Chondrocyte (in vitro differentiated cells): ENCODE measurements at regions not wholly inside any gene's neighbourhood (a gene's known extent, or its start where the extent isn't known, plus 50 kb on each side); places are given as distances from the start of the nearest gene placed in this dataset.
A peak's percentile ranks its signal among the peaks of the same experiment; 100 is the strongest.
"Not testable (repeated sequence)": the region's sequence is repeated elsewhere in the genome, so short reads cannot be mapped to it uniquely, and the experiment has no call there.

ENCODE experiments used
- DNase-seq: peaks from one replicate; pipeline ENCODE4 v3.0.0; 2021; ENCODE audit warnings: mixed read lengths, low spot score
- H3K27ac Mint-ChIP-seq: one replicate; pipeline ENCODE4 v1.8.0; 2021; ENCODE audit warnings: mild to moderate bottlenecking, moderate library complexity, mixed read lengths; ENCODE audit not compliant: unreplicated experiment
- H3K27me3 Mint-ChIP-seq: 2 replicates; pipeline ENCODE4 v1.8.0; 2021; ENCODE audit warnings: low read depth, mixed read lengths
- H3K36me3 Mint-ChIP-seq: 2 replicates; pipeline ENCODE4 v1.8.0; 2021; ENCODE audit warnings: low read depth, mixed read lengths
- H3K4me1 Mint-ChIP-seq: 2 replicates; pipeline ENCODE4 v1.8.0; 2021; ENCODE audit warnings: low read depth, mild to moderate bottlenecking, mixed read lengths
- H3K4me3 Mint-ChIP-seq: one replicate; pipeline ENCODE4 v1.8.0; 2021; ENCODE audit warnings: mild to moderate bottlenecking, moderate library complexity, mixed read lengths; ENCODE audit not compliant: unreplicated experiment
- H3K9me3 Mint-ChIP-seq: 2 replicates; pipeline ENCODE4 v1.8.0; 2021; ENCODE audit warnings: low read depth, mixed read lengths
- TF ChIP-seq, protein P1 (sequence below): fragments of 200-600 bp; sonication (generic); IDR thresholded peaks from 2 replicates; pipeline ENCODE4 v1.5.0; 2021; ENCODE audit warnings: antibody characterized with exemption, mild to moderate bottlenecking, moderate library complexity

DNA sequence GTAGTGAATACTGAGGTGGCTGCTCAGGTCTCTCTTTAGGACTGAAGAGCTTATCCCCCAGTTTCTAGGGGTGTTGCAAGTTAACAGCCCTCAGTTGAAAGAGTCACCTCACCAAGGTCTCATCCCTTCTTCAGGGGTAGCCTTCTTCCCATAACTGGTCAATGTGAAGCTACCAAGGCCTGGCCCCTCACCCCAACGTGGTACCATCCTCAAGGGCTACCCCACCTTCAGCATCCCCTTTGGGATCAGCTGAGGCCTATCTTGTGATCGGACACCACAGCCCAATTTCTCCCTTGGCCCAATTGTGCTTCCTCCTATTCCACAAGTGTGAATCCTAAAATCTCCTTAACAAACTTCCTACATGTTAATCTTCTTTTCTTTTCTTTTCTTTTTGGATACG is 289.5 kb upstream of the MKLN1 start:
- Mint-ChIP-seq H3K4me3 (no peak overlapping the region), H3K27me3 (no peaks in the 10 kb centered on the region), H3K27ac (no peak overlapping the region), H3K36me3 (no peaks in the 10 kb centered on the region), H3K4me1 (peaks cover 28% of the 10 kb centered on the region), H3K9me3 (no peaks in the 10 kb centered on the region)
- DNase-seq, result no peak
- TF ChIP-seq, protein P1, sequence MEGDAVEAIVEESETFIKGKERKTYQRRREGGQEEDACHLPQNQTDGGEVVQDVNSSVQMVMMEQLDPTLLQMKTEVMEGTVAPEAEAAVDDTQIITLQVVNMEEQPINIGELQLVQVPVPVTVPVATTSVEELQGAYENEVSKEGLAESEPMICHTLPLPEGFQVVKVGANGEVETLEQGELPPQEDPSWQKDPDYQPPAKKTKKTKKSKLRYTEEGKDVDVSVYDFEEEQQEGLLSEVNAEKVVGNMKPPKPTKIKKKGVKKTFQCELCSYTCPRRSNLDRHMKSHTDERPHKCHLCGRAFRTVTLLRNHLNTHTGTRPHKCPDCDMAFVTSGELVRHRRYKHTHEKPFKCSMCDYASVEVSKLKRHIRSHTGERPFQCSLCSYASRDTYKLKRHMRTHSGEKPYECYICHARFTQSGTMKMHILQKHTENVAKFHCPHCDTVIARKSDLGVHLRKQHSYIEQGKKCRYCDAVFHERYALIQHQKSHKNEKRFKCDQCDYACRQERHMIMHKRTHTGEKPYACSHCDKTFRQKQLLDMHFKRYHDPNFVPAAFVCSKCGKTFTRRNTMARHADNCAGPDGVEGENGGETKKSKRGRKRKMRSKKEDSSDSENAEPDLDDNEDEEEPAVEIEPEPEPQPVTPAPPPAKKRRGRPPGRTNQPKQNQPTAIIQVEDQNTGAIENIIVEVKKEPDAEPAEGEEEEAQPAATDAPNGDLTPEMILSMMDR, result no peak

DNA sequence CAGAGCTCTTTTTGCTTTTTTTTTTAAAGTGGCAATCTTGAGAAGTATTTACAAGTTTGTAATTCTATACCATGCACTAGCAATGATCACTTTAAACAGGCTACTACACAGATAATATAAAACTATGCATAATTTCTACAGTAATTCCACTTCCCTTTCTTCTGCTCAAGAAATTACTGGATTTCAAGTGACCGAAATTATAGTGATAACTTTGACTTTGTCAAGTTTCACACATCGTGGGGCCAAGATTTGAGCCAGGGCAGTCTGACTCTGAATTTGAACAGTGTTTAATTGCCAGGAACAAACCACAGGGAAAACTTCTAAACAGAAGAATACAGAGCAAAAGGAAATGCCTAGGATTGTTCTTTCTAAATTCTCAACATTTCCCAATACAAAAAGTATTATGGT is 288.3 kb upstream of the MKLN1 start:
- Mint-ChIP-seq H3K9me3 (no peaks in the 10 kb centered on the region), H3K4me1 (peaks cover 25% of the 10 kb centered on the region)
- TF ChIP-seq, protein P1, result no peak

DNA sequence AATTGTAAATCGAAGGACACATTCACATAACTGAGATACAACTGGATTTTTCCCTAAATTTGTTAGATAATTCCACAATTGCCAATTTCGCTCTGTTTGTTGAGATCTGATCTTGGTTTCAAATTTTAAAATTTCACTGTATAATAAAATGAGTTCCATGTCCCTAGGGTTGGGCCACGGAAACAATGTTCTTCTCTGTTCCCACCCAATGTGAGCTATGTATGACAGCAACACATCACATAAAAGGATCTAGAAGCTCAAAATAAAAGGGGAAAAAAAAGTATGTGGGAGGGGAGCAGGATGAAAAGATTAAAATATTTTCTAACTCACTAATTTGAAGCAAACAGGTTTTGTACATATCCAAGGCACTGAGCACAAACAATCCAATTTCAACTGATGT is 287.8 kb upstream of the MKLN1 start:
- no peak overlapping the region for H3K4me3 Mint-ChIP-seq
- peaks cover 22% of the 10 kb centered on the region for H3K4me1 Mint-ChIP-seq
- peak overlapping the region; percentile 23 for H3K27ac Mint-ChIP-seq
- H3K36me3 Mint-ChIP-seq, result no peaks in the 10 kb centered on the region
- DNase-seq, result no peak
- H3K9me3 Mint-ChIP-seq, result no peaks in the 10 kb centered on the region
- no peaks in the 10 kb centered on the region for H3K27me3 Mint-ChIP-seq
- TF ChIP-seq, protein P1, result no peak

More for the DNA sequence above, 288.3 kb upstream of the MKLN1 start:
- DNase-seq, result no peak
- Mint-ChIP-seq H3K27me3 (no peaks in the 10 kb centered on the region), H3K36me3 (no peaks in the 10 kb centered on the region), H3K4me3 (no peak overlapping the region), H3K27ac (peak overlapping the region; percentile 78)

DNA sequence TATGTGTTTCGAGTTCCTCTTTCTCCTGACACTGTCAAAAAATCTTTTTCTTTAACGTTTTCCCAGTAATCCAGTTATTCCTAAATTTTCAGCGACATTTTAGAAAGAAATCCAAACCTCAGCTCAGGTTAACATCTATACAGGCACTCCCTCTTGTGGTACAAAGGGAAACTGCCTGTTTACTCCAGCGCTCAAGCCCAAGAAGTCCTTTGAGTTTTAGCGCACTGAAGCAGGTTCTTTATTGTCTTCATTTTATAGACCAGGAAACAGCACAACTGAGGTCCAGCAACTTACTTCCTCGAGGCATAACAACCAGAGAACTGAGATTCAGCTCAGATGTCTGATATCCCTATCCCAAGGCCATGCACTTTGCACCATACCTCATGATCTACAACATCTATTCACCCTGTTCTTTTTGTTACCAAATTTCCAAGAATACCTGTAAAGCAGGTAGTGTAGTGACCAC is 287.2 kb upstream of the MKLN1 start:
- Mint-ChIP-seq H3K36me3 (no peaks in the 10 kb centered on the region), H3K4me1 (peaks cover 22% of the 10 kb centered on the region), H3K9me3 (peaks cover 2% of the 10 kb centered on the region), H3K27me3 (no peaks in the 10 kb centered on the region), H3K4me3 (no peak overlapping the region), H3K27ac (no peak overlapping the region)
- no peak for DNase-seq
- TF ChIP-seq, protein P1, result peak; percentile 97

DNA sequence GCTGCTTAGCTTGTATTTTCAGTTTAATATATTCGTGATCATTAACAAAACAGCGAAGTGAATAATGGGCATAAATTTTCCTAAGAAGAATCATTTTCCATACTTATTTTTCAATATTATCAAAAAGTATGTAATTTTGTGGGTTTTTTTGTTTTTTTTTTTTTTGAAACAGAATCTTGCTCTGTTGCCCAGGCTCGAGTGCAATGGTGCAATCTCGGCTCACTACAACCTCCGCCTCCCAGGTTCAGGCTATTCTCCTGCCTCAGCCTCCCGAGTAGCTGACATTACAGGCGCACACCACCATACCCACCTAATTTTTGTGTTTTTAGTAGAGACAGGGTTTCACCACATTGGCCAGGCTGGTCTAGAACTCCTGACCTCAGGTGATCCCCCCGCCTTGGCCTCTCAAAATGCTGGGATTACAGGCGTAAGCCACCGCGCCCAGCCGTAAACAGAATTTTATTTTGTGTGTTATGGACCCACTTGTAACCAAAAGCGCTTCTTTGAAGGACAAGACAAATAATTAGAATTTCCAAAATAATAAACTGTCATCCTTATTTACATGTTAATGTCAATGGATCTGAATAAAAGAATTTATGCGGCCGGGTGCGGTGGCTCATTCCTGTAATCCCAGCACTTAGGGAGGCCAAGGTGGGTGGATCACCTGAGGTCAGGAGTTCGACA is 286.5 kb upstream of the MKLN1 start:
- not testable (repeated sequence) for H3K4me3 Mint-ChIP-seq, H3K9me3 Mint-ChIP-seq, H3K27ac Mint-ChIP-seq, H3K36me3 Mint-ChIP-seq, H3K27me3 Mint-ChIP-seq, DNase-seq
- peaks cover 22% of the 10 kb centered on the region for H3K4me1 Mint-ChIP-seq
